GM19023 (cell line): ENCODE measurements at regions not wholly inside any gene's neighbourhood (a gene's known extent, or its start where the extent isn't known, plus 50 kb on each side); places are given as distances from the start of the nearest gene placed in this dataset.
"Not testable (repeated sequence)": the region's sequence is repeated elsewhere in the genome, so short reads cannot be mapped to it uniquely, and the experiment has no call there.

ENCODE experiments used
- ATAC-seq: cut with Tn5 transposase; IDR thresholded peaks from one replicate; pipeline ENCODE4 v1.9.1; 2021; ENCODE audit warnings: mild to moderate bottlenecking, moderate library complexity; ENCODE audit not compliant: unreplicated experiment

- ATAC-seq = no peak
These were observed 500.6 kb downstream of the RWDD3 start for GRCh38 chr1:95734560-95734959.

- peak; percentile 85 for ATAC-seq
These were observed 508.6 kb downstream of the RWDD3 start for GRCh38 chr1:95742591-95743089.

GRCh38 chr1:95744731-95745130, 510.7 kb downstream of the RWDD3 start:
- no peak for ATAC-seq

- no peak for ATAC-seq
These were observed 518.7 kb downstream of the RWDD3 start for GRCh38 chr1:95752515-95753381.

GRCh38 chr1:95753382-95754016, 519.5 kb downstream of the RWDD3 start:
- ATAC-seq = no peak

GRCh38 chr1:95754412-95754811, 520.4 kb downstream of the RWDD3 start:
- no peak for ATAC-seq

- ATAC-seq = no peak
These were observed 532.0 kb downstream of the RWDD3 start for GRCh38 chr1:95766036-95766435.

- ATAC-seq = no peak
These were observed 536.6 kb downstream of the RWDD3 start for GRCh38 chr1:95770581-95770980.

- ATAC-seq = no peak
These were observed 544.2 kb downstream of the RWDD3 start for GRCh38 chr1:95778217-95778616.

GRCh38 chr1:95780836-95781235, 546.8 kb downstream of the RWDD3 start:
- ATAC-seq = no peak

GRCh38 chr1:95790136-95790535, 556.1 kb downstream of the RWDD3 start:
- no peak for ATAC-seq

GRCh38 chr1:95793893-95794292, 559.9 kb downstream of the RWDD3 start:
- ATAC-seq = no peak

- ATAC-seq = not testable (repeated sequence)
These were observed 563.8 kb downstream of the RWDD3 start for GRCh38 chr1:95797761-95798160.

GRCh38 chr1:95806171-95806570, 572.2 kb downstream of the RWDD3 start:
- ATAC-seq = no peak

- no peak for ATAC-seq
These were observed 575.4 kb downstream of the RWDD3 start for GRCh38 chr1:95809391-95809790.

GRCh38 chr1:95815511-95815910, 581.5 kb downstream of the RWDD3 start:
- ATAC-seq = no peak

GRCh38 chr1:95829556-95829955, 595.5 kb downstream of the RWDD3 start:
- no peak for ATAC-seq

- ATAC-seq = no peak
These were observed 598.4 kb downstream of the RWDD3 start for GRCh38 chr1:95832370-95832769.

GRCh38 chr1:95849439-95849838, 615.4 kb downstream of the RWDD3 start:
- no peak for ATAC-seq

- ATAC-seq = no peak
These were observed 616.2 kb downstream of the RWDD3 start for GRCh38 chr1:95850165-95850649.

GRCh38 chr1:95850763-95851162, 616.8 kb downstream of the RWDD3 start:
- no peak for ATAC-seq

GRCh38 chr1:95852483-95853070, 618.6 kb downstream of the RWDD3 start:
- ATAC-seq = no peak
